ENCODE measurements at regions not wholly inside any gene's neighbourhood (a gene's known extent, or its start where the extent isn't known, plus 50 kb on each side); places are given as distances from the start of the nearest gene placed in this dataset.

DNA sequence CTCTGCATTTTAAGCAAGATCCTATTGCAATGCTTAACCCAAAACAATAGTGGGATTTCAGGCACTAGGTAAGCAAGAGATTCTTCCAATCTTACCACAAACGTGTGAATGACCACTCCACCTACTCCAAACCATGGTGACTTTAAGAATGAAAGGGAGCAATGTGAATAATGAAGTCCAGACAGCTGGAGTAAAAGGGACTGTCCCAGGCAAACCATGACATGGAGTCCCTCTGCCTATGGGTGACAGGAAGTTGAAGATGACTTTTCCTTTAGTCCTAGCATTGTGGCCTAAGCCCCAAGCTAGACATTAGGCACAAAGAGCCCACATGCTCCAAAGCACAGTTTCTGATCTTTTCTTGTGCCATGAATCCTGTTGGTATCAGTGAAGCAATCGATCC lies 179.0 kb downstream of the SHQ1 start:
- no peak for FAIRE-seq

DNA sequence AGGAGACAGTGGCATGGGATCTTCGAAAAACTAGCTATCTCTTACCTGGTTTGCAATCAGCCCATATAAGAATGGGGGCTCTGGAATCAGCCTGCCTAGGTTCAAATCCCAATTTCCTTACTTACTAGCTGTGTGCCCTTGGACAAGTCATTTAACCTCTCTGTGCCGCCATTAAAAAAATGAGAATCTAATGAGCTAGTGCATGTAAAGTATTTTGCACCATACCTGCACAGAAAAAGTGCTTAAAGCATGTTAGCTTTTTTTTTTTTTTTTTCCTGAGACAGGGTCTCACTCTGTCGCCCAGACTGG lies 181.8 kb downstream of the SHQ1 start:
- no peak for FAIRE-seq

More for the DNA sequence above, 179.0 kb downstream of the SHQ1 start:
- no peak for TF ChIP-seq POLR2A (IDR thresholded peaks at IDR 0.05; ENCODE audit: low read depth, low read length)
- DNase-seq (ENCODE audit: insufficient read length, low spot score): no peak

DNA sequence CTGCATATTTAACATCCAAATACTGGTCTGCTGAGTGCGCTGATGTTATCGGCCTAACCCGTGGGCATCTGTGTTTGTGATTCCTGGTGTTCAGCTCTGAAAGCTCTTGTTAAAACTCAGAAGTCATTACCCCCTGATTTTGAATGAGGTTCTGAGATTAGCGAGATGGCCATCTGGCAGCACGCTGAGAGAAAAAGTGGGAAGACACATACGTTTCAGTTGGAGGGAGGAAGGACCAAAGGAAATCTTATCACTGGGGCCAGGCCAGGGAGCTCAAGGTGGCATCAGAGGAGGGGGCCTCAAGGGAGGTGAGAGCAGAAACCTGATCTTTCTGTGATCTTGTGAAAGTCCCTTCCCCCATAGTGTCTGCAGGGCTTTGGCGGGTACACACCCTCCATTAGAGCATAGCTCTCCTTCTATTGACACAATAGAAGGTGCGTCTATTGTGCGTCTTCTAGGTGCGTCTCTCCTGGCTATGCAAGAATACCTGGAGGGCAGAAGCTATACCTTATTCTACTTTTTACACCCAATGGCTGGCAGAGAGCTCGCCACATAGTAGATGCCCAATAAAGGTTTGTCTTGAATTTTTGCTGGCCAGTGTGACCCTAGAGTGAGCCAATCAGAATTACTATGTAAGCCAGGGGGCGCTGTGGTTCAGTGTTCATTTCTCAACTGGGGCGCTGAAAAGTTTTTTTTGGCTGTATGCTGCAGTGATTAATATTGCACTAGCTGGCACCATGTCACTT lies 182.4 kb downstream of the SHQ1 start:
- no peak for TF ChIP-seq POLR2A (IDR thresholded peaks at IDR 0.05; ENCODE audit: low read depth, low read length)
- FAIRE-seq: no peak
- peak; percentile 52 for DNase-seq (ENCODE audit: insufficient read length, low spot score)

More for the DNA sequence above, 181.8 kb downstream of the SHQ1 start:
- no peak for TF ChIP-seq POLR2A (IDR thresholded peaks at IDR 0.05; ENCODE audit: low read depth, low read length)
- no peak for DNase-seq (ENCODE audit: insufficient read length, low spot score)

- FAIRE-seq: no peak
- no peak for DNase-seq (ENCODE audit: insufficient read length, low spot score)
- no peak for TF ChIP-seq POLR2A (IDR thresholded peaks at IDR 0.05; ENCODE audit: low read depth, low read length)
These were observed 183.1 kb downstream of the SHQ1 start for GRCh38 chr3:72665103-72665502.

GRCh38 chr3:72664184-72664975 lies 183.9 kb downstream of the SHQ1 start:
- TF ChIP-seq POLR2A (IDR thresholded peaks at IDR 0.05; ENCODE audit: low read depth, low read length): no peak
- FAIRE-seq (no peak), DNase-seq (ENCODE audit: insufficient read length, low spot score) (no peak)

DNA sequence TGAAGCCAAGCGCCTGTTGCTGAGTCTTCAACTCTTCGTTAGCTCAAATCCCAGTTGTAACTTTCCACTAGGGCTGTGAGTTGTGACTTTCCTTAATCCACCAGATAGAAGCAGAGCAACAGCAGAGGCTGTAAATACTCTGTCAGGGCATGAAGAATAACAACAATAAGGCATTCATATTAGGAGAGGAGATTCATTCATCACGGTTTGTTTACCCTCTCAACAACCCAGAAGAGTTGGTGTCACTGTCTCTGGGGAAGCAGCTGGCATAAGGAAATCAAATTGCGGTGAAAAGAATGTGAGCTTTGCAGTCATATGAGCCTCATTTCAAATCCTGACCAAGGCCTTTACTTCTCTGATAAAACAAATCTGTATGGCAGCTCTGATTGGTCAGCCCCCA lies 184.8 kb downstream of the SHQ1 start:
- FAIRE-seq (no peak), DNase-seq (ENCODE audit: insufficient read length, low spot score) (no peak)
- no peak for TF ChIP-seq POLR2A (IDR thresholded peaks at IDR 0.05; ENCODE audit: low read depth, low read length)

- DNase-seq (ENCODE audit: insufficient read length, low spot score) (peak; percentile 78), FAIRE-seq (peak; percentile 87)
- no peak for TF ChIP-seq POLR2A (IDR thresholded peaks at IDR 0.05; ENCODE audit: low read depth, low read length)
These were observed 187.2 kb downstream of the SHQ1 start for GRCh38 chr3:72661115-72661457.

DNA sequence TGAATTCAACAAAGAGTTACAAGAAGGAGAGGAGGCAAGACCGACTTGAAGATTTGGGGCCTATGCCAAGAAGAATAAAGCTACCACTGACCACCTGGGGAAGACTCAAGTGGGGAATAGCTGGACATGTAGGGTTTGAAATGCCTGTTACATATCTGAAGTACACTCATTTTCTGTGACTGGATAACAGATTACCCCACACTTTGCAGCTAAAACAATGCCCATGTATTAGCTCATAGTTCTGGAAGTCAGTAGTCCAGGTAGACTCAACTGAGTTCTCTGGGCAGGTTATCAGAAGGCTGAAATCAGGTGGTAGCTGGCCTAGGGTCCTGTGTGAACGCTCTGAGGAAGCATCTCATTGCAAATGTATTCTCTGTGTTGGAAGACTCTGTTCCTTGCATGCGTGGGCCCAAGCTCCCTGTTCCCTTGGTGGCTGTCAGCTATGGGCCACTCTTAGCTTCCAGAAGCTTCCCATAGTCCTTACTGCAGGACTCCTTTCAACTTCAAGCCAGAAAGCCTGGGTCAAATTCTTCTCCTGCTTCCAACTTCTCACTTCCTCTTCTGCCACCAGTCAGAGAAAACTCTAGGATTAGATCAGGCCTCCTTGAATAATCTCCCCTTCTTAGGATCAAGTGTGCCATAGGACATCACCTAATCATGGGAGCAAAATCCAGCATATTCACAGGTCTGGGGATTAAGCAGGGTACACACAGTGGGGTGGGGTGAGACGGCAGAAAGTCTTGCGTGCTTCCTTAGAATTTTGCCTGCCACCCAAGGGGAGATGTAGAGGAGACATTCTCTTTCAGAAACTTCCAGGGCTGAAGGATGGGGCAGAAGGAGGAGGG lies 187.8 kb downstream of the SHQ1 start:
- FAIRE-seq (no peak), DNase-seq (ENCODE audit: insufficient read length, low spot score) (no peak)
- no peak for TF ChIP-seq POLR2A (IDR thresholded peaks at IDR 0.05; ENCODE audit: low read depth, low read length)

- FAIRE-seq (no peak), DNase-seq (ENCODE audit: insufficient read length, low spot score) (no peak)
- TF ChIP-seq POLR2A (IDR thresholded peaks at IDR 0.05; ENCODE audit: low read depth, low read length): no peak
These were observed 188.6 kb downstream of the SHQ1 start for GRCh38 chr3:72659596-72659995.

- no peak for TF ChIP-seq POLR2A (IDR thresholded peaks at IDR 0.05; ENCODE audit: low read depth, low read length)
- DNase-seq (ENCODE audit: insufficient read length, low spot score) (no peak), FAIRE-seq (no peak)
These were observed 189.1 kb downstream of the SHQ1 start for GRCh38 chr3:72659188-72659587.

DNA sequence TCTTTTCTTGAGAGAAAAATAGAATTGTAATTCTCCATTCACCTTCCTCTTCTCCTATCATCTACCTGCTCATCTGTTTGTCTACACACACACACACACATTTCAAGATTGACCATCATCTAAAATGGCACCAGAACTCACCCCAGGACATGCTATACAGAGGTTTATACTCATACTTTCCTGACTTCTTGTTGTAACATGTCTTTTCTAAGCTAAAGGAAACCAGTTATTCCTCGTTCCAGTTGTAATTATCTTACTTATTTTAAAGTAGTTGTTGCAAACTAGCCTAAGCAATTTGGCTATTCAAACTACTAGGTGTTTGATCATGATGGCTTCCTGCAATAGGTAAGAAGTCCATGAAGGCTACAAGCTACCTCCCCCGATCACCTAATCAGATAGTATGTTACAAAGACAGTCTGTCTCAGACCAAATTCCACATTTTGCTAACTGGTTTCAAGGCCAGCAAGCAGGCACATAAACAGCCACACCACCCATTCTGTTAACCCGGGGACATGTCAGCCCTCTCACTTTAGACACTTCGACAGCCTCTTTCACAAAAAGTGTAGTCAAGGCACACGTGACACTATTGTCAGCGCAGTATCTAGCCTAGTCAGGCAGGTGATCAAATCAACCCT lies 189.7 kb downstream of the SHQ1 start:
- TF ChIP-seq POLR2A (IDR thresholded peaks at IDR 0.05; ENCODE audit: low read depth, low read length): no peak

GRCh38 chr3:72657666-72658065 lies 190.6 kb downstream of the SHQ1 start:
- no peak for FAIRE-seq
- TF ChIP-seq POLR2A (IDR thresholded peaks at IDR 0.05; ENCODE audit: low read depth, low read length): no peak
- DNase-seq (ENCODE audit: insufficient read length, low spot score): no peak

More for the DNA sequence above, 189.7 kb downstream of the SHQ1 start:
- FAIRE-seq: no peak
- DNase-seq (ENCODE audit: insufficient read length, low spot score): no peak

- FAIRE-seq (no peak), DNase-seq (ENCODE audit: insufficient read length, low spot score) (peak; percentile 16)
- TF ChIP-seq POLR2A (IDR thresholded peaks at IDR 0.05; ENCODE audit: low read depth, low read length): no peak
These were observed 192.5 kb downstream of the SHQ1 start for GRCh38 chr3:72655723-72656122.

- no peak for TF ChIP-seq POLR2A (IDR thresholded peaks at IDR 0.05; ENCODE audit: low read depth, low read length)
- DNase-seq (ENCODE audit: insufficient read length, low spot score): no peak
- FAIRE-seq: no peak
These were observed 193.1 kb downstream of the SHQ1 start for GRCh38 chr3:72655131-72655551.

All from H54 (cell line).